GM23338 (cell line): ENCODE measurements at regions not wholly inside any gene's neighbourhood (a gene's known extent, or its start where the extent isn't known, plus 50 kb on each side); places are given as distances from the start of the nearest gene placed in this dataset.
"Not testable (repeated sequence)": the region's sequence is repeated elsewhere in the genome, so short reads cannot be mapped to it uniquely, and the experiment has no call there.

Experiments used
- CREB1 ChIP-seq: fragments of 250-450 bp; sonication (Bioruptor Pico); IDR thresholded peaks from 2 replicates; pipeline ENCODE4 v1.5.0; 2020; ENCODE audit warnings: low read depth, mild to moderate bottlenecking, moderate library complexity
- EZH2 ChIP-seq: fragments of 200-600 bp; sonication (generic); IDR thresholded peaks from one replicate; pipeline ENCODE4 v1.8.0; 2017; ENCODE audit warnings: antibody characterized with exemption, mild to moderate bottlenecking, low read depth; ENCODE audit not compliant: unreplicated experiment
- EZH2phosphoT487 ChIP-seq: fragments of 200-600 bp; sonication (generic); IDR thresholded peaks from one replicate; pipeline ENCODE4 v1.8.1; 2018; ENCODE audit warnings: antibody characterized with exemption; ENCODE audit not compliant: unreplicated experiment
- JUNB ChIP-seq: IDR thresholded peaks from one replicate; pipeline ENCODE4 v1.6.1; 2016; ENCODE audit warnings: antibody characterized with exemption; ENCODE audit not compliant: unreplicated experiment
- POLR2AphosphoS5 ChIP-seq: IDR thresholded peaks from 2 replicates; pipeline ENCODE4 v1.6.1; 2016; ENCODE audit warnings: antibody characterized with exemption, low read depth
- TF ChIP-seq, protein P1 (sequence below), 2 experiments: fragments of 200-600 bp in 1 of 2; sonication (generic) in 1 of 2; conservative IDR thresholded peaks; 2 replicates each; pipeline versions ENCODE4 v1.5.1 to v1.6.1; 2016 to 2017; ENCODE audit warnings: antibody characterized with exemption in 2 of 2, low read depth in 2 of 2, mild to moderate bottlenecking in 2 of 2, moderate library complexity in 1 of 2
- TF ChIP-seq, protein P2 (sequence below): IDR thresholded peaks from one replicate; pipeline ENCODE4 v1.6.1; 2018; ENCODE audit warnings: antibody characterized with exemption; ENCODE audit not compliant: unreplicated experiment

DNA sequence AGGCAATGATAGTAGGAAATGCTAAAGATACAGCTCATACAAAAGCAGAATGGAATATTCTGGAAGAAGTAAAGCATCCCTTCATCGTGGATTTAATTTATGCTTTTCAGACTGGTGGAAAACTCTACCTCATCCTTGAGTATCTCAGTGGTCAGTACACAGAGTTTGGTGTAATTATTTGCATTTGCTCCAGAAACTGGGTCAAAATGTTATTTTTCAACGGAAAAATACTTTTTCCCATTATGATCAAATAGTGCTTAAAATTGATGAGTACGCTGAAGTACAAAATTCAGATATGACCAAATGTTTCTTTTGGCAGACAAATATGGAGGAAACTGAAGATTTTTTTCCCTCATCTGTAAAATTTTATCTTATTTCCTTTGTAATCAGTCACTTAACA, 137.0 kb downstream of the CDRT15L2 start:
- TF ChIP-seq, protein P1, sequence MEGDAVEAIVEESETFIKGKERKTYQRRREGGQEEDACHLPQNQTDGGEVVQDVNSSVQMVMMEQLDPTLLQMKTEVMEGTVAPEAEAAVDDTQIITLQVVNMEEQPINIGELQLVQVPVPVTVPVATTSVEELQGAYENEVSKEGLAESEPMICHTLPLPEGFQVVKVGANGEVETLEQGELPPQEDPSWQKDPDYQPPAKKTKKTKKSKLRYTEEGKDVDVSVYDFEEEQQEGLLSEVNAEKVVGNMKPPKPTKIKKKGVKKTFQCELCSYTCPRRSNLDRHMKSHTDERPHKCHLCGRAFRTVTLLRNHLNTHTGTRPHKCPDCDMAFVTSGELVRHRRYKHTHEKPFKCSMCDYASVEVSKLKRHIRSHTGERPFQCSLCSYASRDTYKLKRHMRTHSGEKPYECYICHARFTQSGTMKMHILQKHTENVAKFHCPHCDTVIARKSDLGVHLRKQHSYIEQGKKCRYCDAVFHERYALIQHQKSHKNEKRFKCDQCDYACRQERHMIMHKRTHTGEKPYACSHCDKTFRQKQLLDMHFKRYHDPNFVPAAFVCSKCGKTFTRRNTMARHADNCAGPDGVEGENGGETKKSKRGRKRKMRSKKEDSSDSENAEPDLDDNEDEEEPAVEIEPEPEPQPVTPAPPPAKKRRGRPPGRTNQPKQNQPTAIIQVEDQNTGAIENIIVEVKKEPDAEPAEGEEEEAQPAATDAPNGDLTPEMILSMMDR (conservative IDR thresholded peaks at IDR 0.05; ENCODE audit: low read depth in 2 of 2) = not testable (repeated sequence)
- not testable (repeated sequence) for TF ChIP-seq EZH2; POLR2AphosphoS5; EZH2phosphoT487; CREB1 (CRISPR knock-in tag); JUNB
- TF ChIP-seq, protein P2, sequence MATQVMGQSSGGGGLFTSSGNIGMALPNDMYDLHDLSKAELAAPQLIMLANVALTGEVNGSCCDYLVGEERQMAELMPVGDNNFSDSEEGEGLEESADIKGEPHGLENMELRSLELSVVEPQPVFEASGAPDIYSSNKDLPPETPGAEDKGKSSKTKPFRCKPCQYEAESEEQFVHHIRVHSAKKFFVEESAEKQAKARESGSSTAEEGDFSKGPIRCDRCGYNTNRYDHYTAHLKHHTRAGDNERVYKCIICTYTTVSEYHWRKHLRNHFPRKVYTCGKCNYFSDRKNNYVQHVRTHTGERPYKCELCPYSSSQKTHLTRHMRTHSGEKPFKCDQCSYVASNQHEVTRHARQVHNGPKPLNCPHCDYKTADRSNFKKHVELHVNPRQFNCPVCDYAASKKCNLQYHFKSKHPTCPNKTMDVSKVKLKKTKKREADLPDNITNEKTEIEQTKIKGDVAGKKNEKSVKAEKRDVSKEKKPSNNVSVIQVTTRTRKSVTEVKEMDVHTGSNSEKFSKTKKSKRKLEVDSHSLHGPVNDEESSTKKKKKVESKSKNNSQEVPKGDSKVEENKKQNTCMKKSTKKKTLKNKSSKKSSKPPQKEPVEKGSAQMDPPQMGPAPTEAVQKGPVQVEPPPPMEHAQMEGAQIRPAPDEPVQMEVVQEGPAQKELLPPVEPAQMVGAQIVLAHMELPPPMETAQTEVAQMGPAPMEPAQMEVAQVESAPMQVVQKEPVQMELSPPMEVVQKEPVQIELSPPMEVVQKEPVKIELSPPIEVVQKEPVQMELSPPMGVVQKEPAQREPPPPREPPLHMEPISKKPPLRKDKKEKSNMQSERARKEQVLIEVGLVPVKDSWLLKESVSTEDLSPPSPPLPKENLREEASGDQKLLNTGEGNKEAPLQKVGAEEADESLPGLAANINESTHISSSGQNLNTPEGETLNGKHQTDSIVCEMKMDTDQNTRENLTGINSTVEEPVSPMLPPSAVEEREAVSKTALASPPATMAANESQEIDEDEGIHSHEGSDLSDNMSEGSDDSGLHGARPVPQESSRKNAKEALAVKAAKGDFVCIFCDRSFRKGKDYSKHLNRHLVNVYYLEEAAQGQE = not testable (repeated sequence)
